ENCODE measurements at regions not wholly inside any gene's neighbourhood (a gene's known extent, or its start where the extent isn't known, plus 50 kb on each side); places are given as distances from the start of the nearest gene placed in this dataset.

DNA sequence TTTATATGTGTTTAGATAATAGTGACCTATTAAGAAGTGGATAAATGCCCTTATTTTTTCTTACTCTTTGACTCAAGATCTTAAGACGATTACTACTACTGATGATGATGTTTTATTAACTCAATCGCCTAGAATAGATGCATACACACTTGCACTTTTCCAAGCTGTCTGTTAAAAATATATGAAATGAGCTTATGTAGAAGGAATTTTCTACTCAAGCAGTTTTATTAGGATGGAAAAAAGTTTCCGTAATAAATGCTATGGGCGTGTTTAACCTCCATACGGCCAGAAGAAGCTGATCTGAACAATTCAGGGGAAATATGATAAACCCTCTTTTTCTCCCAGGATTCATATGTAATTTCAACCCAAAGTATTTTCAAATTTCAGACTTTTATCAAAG, 455.7 kb upstream of the MPDZ start:
- DNase-seq (ENCODE audit: low read depth, low spot score): no peak

GRCh38 chr9:13734601-13735000, 455.1 kb upstream of the MPDZ start:
- Histone ChIP-seq H3K36me3 (ENCODE audit: insufficient read depth, low read length) (no peaks in the 10 kb centered on the region), H3K27ac (no peak overlapping the region), H3K4me3 (no peak overlapping the region), H3K9me3 (ENCODE audit: low read depth, low read length) (no peaks in the 10 kb centered on the region), H3K9ac (ENCODE audit: insufficient read length) (no peak overlapping the region)
- no peak for DNase-seq (ENCODE audit: low read depth, low spot score)
- TF ChIP-seq EZH2 (IDR thresholded peaks at IDR 0.05) (no peak), FOXP2 (optimal IDR thresholded peaks at IDR 0.05; ENCODE audit: control extremely low read depth, extremely low read length, insufficient read depth) (no peak), POLR2AphosphoS5 (IDR thresholded peaks at IDR 0.05; ENCODE audit: borderline replicate concordance, low read depth, low read length) (no peak)

More for the DNA sequence above, 455.7 kb upstream of the MPDZ start:
- TF ChIP-seq EZH2 (IDR thresholded peaks at IDR 0.05): no peak
- TF ChIP-seq FOXP2 (optimal IDR thresholded peaks at IDR 0.05; ENCODE audit: control extremely low read depth, extremely low read length, insufficient read depth): no peak
- TF ChIP-seq POLR2AphosphoS5 (IDR thresholded peaks at IDR 0.05; ENCODE audit: borderline replicate concordance, low read depth, low read length): no peak
- no peak overlapping the region for H3K9ac ChIP-seq (ENCODE audit: insufficient read length)
- no peaks in the 10 kb centered on the region for H3K9me3 ChIP-seq (ENCODE audit: low read depth, low read length)
- H3K4me3 ChIP-seq: no peak overlapping the region
- no peaks in the 10 kb centered on the region for H3K36me3 ChIP-seq (ENCODE audit: insufficient read depth, low read length)
- no peak overlapping the region for H3K27ac ChIP-seq

- Histone ChIP-seq H3K4me3 (no peak overlapping the region), H3K27ac (no peak overlapping the region), H3K9me3 (ENCODE audit: low read depth, low read length) (no peaks in the 10 kb centered on the region), H3K9ac (ENCODE audit: insufficient read length) (no peak overlapping the region), H3K36me3 (ENCODE audit: insufficient read depth, low read length) (no peaks in the 10 kb centered on the region)
- TF ChIP-seq FOXP2 (optimal IDR thresholded peaks at IDR 0.05; ENCODE audit: control extremely low read depth, extremely low read length, insufficient read depth): no peak
- TF ChIP-seq EZH2 (IDR thresholded peaks at IDR 0.05): no peak
- DNase-seq (ENCODE audit: low read depth, low spot score): no peak
These were observed 452.8 kb upstream of the MPDZ start for GRCh38 chr9:13732290-13732689.

GRCh38 chr9:13731637-13732036, 452.1 kb upstream of the MPDZ start:
- H3K27ac ChIP-seq: no peak overlapping the region
- TF ChIP-seq FOXP2 (optimal IDR thresholded peaks at IDR 0.05; ENCODE audit: control extremely low read depth, extremely low read length, insufficient read depth) (no peak), POLR2AphosphoS5 (IDR thresholded peaks at IDR 0.05; ENCODE audit: borderline replicate concordance, low read depth, low read length) (no peak), EZH2 (IDR thresholded peaks at IDR 0.05) (no peak)
- no peak overlapping the region for H3K9ac ChIP-seq (ENCODE audit: insufficient read length)
- H3K4me3 ChIP-seq: no peak overlapping the region
- no peaks in the 10 kb centered on the region for H3K36me3 ChIP-seq (ENCODE audit: insufficient read depth, low read length)
- DNase-seq (ENCODE audit: low read depth, low spot score): no peak
- no peaks in the 10 kb centered on the region for H3K9me3 ChIP-seq (ENCODE audit: low read depth, low read length)

GRCh38 chr9:13729955-13730354, 450.5 kb upstream of the MPDZ start:
- Histone ChIP-seq H3K4me3 (no peak overlapping the region), H3K9ac (ENCODE audit: insufficient read length) (no peak overlapping the region), H3K27ac (no peak overlapping the region), H3K9me3 (ENCODE audit: low read depth, low read length) (no peaks in the 10 kb centered on the region), H3K36me3 (ENCODE audit: insufficient read depth, low read length) (no peaks in the 10 kb centered on the region)
- no peak for DNase-seq (ENCODE audit: low read depth, low spot score)
- TF ChIP-seq EZH2 (IDR thresholded peaks at IDR 0.05): no peak
- no peak for TF ChIP-seq POLR2AphosphoS5 (IDR thresholded peaks at IDR 0.05; ENCODE audit: borderline replicate concordance, low read depth, low read length)
- TF ChIP-seq FOXP2 (optimal IDR thresholded peaks at IDR 0.05; ENCODE audit: control extremely low read depth, extremely low read length, insufficient read depth): no peak

DNA sequence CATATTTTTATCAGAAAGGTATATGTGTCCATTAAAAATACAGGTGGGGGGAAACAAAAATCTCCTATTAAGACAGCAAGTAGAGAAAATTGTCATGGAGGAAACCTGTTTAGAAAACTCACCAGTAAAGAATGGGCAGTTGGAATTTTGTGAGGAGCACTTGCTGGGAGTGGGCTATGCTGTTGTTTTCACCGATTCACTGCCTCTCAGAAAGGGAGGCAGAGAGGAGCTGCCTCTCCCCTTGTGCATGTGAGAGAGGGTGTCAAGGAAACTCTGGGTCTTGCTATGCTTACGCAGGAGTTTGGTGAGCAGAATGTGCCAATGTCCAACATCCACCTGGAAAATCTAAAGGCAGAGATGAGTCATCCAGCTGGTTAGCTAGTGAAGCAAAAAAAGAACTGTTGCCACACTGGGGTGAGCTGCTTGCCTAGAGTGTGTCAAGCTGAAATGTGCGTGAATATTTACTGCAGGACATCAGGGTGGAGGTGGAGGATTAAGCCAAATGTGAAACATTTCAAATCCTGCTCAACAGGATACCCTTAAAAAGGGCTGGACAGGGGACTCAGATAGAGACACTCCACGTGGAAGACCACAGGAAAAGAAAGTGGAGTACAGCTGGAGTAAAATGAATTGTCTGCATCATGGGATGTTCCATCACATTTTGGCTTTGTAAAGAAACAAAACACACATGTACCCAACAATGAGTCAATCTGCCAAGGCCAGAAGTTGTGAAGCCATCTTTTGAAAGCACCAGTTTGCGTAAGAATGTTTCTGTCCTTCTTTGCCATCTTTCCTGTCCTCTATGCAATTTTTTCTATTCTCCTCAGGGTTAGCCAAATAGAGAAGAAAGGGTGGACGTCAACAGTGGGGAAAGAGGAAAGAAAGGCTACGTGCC, 449.7 kb upstream of the MPDZ start:
- no peak for TF ChIP-seq FOXP2 (optimal IDR thresholded peaks at IDR 0.05; ENCODE audit: control extremely low read depth, extremely low read length, insufficient read depth)
- TF ChIP-seq POLR2AphosphoS5 (IDR thresholded peaks at IDR 0.05; ENCODE audit: borderline replicate concordance, low read depth, low read length): no peak
- Histone ChIP-seq H3K9ac (ENCODE audit: insufficient read length) (no peak overlapping the region), H3K4me3 (no peak overlapping the region), H3K9me3 (ENCODE audit: low read depth, low read length) (no peaks in the 10 kb centered on the region), H3K27ac (no peak overlapping the region), H3K36me3 (ENCODE audit: insufficient read depth, low read length) (no peaks in the 10 kb centered on the region)
- DNase-seq (ENCODE audit: low read depth, low spot score): no peak

GRCh38 chr9:13728131-13728530, 448.6 kb upstream of the MPDZ start:
- no peak overlapping the region for H3K27ac ChIP-seq
- no peak overlapping the region for H3K4me3 ChIP-seq
- no peaks in the 10 kb centered on the region for H3K36me3 ChIP-seq (ENCODE audit: insufficient read depth, low read length)
- H3K9me3 ChIP-seq (ENCODE audit: low read depth, low read length): no peaks in the 10 kb centered on the region
- H3K9ac ChIP-seq (ENCODE audit: insufficient read length): no peak overlapping the region
- no peak for DNase-seq (ENCODE audit: low read depth, low spot score)
- TF ChIP-seq FOXP2 (optimal IDR thresholded peaks at IDR 0.05; ENCODE audit: control extremely low read depth, extremely low read length, insufficient read depth): no peak
- TF ChIP-seq EZH2 (IDR thresholded peaks at IDR 0.05): no peak
- TF ChIP-seq POLR2AphosphoS5 (IDR thresholded peaks at IDR 0.05; ENCODE audit: borderline replicate concordance, low read depth, low read length): no peak

GRCh38 chr9:13726746-13727145, 447.3 kb upstream of the MPDZ start:
- Histone ChIP-seq H3K9me3 (ENCODE audit: low read depth, low read length) (no peaks in the 10 kb centered on the region), H3K36me3 (ENCODE audit: insufficient read depth, low read length) (no peaks in the 10 kb centered on the region), H3K27ac (no peak overlapping the region), H3K4me3 (no peak overlapping the region), H3K9ac (ENCODE audit: insufficient read length) (no peak overlapping the region)
- TF ChIP-seq POLR2AphosphoS5 (IDR thresholded peaks at IDR 0.05; ENCODE audit: borderline replicate concordance, low read depth, low read length): no peak
- no peak for TF ChIP-seq FOXP2 (optimal IDR thresholded peaks at IDR 0.05; ENCODE audit: control extremely low read depth, extremely low read length, insufficient read depth)
- TF ChIP-seq EZH2 (IDR thresholded peaks at IDR 0.05): no peak
- no peak for DNase-seq (ENCODE audit: low read depth, low spot score)

DNA sequence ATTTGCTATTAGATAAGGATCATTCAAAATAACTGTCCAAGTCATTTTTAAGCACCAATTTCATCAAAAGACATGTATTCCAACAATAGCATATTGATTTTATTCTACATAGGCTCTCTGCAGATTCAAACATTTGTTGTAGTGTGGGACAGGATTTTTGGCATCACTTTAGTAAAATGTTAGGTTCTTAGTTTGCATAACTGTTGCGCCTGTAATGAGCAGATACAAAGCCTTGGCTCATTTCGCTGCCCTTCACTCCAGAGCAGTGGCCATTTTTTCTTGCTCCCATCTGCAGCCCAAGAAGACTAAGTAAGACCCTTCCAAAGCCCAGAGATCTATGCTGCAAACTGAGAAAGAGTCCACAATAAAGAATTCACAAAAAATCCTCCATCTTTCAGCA, 446.0 kb upstream of the MPDZ start:
- TF ChIP-seq EZH2 (IDR thresholded peaks at IDR 0.05): no peak
- no peak for TF ChIP-seq FOXP2 (optimal IDR thresholded peaks at IDR 0.05; ENCODE audit: control extremely low read depth, extremely low read length, insufficient read depth)
- no peak for TF ChIP-seq POLR2AphosphoS5 (IDR thresholded peaks at IDR 0.05; ENCODE audit: borderline replicate concordance, low read depth, low read length)
- no peak for DNase-seq (ENCODE audit: low read depth, low spot score)
- H3K36me3 ChIP-seq (ENCODE audit: insufficient read depth, low read length): no peaks in the 10 kb centered on the region
- no peaks in the 10 kb centered on the region for H3K9me3 ChIP-seq (ENCODE audit: low read depth, low read length)
- H3K27ac ChIP-seq: no peak overlapping the region
- H3K9ac ChIP-seq (ENCODE audit: insufficient read length): no peak overlapping the region
- no peak overlapping the region for H3K4me3 ChIP-seq

Measured in SK-N-MC (cell line).